Vagina (tissue), 2 donors: ENCODE measurements at regions not wholly inside any gene's neighbourhood (a gene's known extent, or its start where the extent isn't known, plus 50 kb on each side); places are given as distances from the start of the nearest gene placed in this dataset.
"Not testable (repeated sequence)": the region's sequence is repeated elsewhere in the genome, so short reads cannot be mapped to it uniquely, and the experiment has no call there.

Experiments
- DNase-seq, 2 donors: peaks; one replicate each; pipeline ENCODE4 v3.0.0-alpha.2; 2017; ENCODE audit errors: extremely low spot score in 2 of 2
- H3K27ac ChIP-seq: fragments of 200-600 bp; sonication (generic); one replicate; pipeline ENCODE4 v1.5.1; 2019
- H3K27me3 ChIP-seq: fragments of 200-600 bp; sonication (generic); one replicate; pipeline ENCODE4 v1.5.1; 2019
- H3K36me3 ChIP-seq, 2 donors: fragments of 200-600 bp; sonication (generic); one replicate each; pipeline ENCODE4 v1.5.1; 2017 to 2019
- H3K4me1 ChIP-seq: fragments of 200-600 bp; sonication (generic); one replicate; pipeline ENCODE4 v1.5.1; 2019
- H3K4me3 ChIP-seq, 2 donors: fragments of 200-600 bp; sonication (generic); 1 replicate in 1 of 2; 2 replicates in 1 of 2; pipeline ENCODE4 v1.5.1; 2016 to 2019
- H3K9me3 ChIP-seq: fragments of 200-600 bp; sonication (generic); one replicate; pipeline ENCODE4 v1.5.1; 2019
- POLR2A ChIP-seq, 2 donors: fragments of 450-650 bp; IDR thresholded peaks; one replicate each; pipeline ENCODE4 v1.6.1; 2017; ENCODE audit warnings: antibody characterized with exemption in 2 of 2, mild to moderate bottlenecking in 2 of 2, moderate library complexity in 2 of 2
- POLR2AphosphoS5 ChIP-seq, 2 donors: sonication (generic); formaldehyde crosslinking; IDR thresholded peaks; one replicate each; pipeline ENCODE4 v1.9.0; 2017; ENCODE audit warnings: antibody characterized with exemption in 2 of 2, mild to moderate bottlenecking in 2 of 2, low read depth in 1 of 2; ENCODE audit not compliant: insufficient read depth in 1 of 2
- intact Hi-C: fragments of 100-400 bp; cut with DNase I; formaldehyde crosslinking; loops from one replicate; pipeline ENCODE4 v1.15.1; 2023
- TF ChIP-seq, protein P1 (sequence below), 3 experiments: fragments of 450-650 bp in 2 of 3; fragments of 200-600 bp in 1 of 3; sonication (generic) in 1 of 3; IDR thresholded peaks; one replicate each; pipeline ENCODE4 v1.5.1; 2017 to 2019; ENCODE audit warnings: antibody characterized with exemption in 3 of 3, mild to moderate bottlenecking in 2 of 3, moderate library complexity in 2 of 3

DNA sequence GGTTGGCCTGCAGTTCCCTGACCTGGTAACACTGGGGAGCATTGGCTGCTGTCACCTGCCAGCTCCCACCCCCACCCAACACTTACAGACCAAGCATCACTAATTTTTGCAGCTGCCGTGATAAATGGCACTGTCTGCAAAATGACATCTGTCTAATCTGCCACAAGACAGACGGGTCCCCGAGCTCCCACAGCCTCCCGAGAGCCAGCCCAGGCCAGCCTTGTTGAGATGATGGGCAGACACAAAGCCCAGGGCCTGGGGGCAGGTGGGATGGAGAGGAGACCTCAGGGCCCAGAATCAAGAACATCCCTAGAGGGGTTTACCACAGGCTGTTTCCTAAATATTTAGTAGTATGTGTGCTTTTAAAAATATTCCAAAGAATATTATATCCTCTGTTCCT lies 203.4 kb downstream of the TBC1D2B start:
- no peak overlapping the region for H3K4me3 ChIP-seq
- no peaks in the 10 kb centered on the region for H3K27me3 ChIP-seq
- H3K4me1 ChIP-seq: no peaks in the 10 kb centered on the region
- H3K9me3 ChIP-seq: no peaks in the 10 kb centered on the region
- no peaks in the 10 kb centered on the region for H3K36me3 ChIP-seq
- H3K27ac ChIP-seq: no peak overlapping the region
- TF ChIP-seq, protein P1, sequence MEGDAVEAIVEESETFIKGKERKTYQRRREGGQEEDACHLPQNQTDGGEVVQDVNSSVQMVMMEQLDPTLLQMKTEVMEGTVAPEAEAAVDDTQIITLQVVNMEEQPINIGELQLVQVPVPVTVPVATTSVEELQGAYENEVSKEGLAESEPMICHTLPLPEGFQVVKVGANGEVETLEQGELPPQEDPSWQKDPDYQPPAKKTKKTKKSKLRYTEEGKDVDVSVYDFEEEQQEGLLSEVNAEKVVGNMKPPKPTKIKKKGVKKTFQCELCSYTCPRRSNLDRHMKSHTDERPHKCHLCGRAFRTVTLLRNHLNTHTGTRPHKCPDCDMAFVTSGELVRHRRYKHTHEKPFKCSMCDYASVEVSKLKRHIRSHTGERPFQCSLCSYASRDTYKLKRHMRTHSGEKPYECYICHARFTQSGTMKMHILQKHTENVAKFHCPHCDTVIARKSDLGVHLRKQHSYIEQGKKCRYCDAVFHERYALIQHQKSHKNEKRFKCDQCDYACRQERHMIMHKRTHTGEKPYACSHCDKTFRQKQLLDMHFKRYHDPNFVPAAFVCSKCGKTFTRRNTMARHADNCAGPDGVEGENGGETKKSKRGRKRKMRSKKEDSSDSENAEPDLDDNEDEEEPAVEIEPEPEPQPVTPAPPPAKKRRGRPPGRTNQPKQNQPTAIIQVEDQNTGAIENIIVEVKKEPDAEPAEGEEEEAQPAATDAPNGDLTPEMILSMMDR (IDR thresholded peaks at IDR 0.05): no peak
- TF ChIP-seq POLR2AphosphoS5 (IDR thresholded peaks at IDR 0.05; ENCODE audit: insufficient read depth in 1 of 2, low read depth in 1 of 2) (no peak), POLR2A (IDR thresholded peaks at IDR 0.05) (no peak)
- DNase-seq: no peak
- intact Hi-C loops: no loop called here

DNA sequence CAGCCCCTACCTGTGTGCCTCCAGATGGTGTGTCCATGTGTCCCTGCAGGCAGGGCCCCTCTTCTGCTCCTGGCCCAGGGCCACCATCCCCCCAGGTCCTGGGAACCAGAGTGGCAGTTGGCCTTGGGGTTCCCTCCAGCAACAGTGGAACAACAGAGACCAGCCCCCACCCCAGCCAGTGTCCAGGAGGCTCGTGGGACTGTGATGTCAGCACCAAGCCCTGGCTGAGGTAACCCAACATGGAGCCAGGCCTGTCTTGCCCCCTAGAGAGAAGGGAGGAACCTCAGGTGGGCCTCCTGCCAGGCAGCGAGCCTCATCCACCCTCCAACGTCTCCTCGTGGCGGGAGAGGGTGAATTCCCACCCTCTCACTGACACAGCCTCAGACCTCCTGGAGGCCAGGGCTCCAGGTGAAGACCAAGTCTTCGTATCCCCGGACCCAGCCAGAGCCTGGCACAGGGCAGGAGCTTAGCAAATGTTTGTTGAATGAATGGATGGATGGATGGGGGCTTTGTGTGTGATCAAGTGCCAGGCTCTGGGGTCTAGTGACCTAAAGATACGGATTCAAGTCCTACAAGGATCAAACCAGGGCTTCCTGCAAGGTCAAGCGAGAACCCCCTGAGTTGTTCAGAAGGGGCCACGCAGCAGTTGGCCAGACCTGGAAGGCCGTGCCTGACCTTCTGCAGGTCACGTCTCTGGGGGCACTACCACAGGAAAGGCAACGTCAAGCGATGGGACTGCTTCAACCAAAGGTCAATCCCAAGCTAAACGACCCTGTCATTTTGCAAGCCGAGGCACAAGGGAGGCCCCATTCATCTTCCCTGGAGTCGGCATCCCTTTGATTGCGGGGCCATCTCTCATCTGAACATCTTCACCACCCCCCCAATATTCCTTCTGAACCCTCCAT lies 204.7 kb downstream of the TBC1D2B start:
- H3K27me3 ChIP-seq, intact Hi-C loops, H3K4me3 ChIP-seq: not testable (repeated sequence)

GRCh38 chr15:77871852-77872371 lies 205.6 kb downstream of the TBC1D2B start:
- no peaks in the 10 kb centered on the region for H3K4me1 ChIP-seq
- intact Hi-C loops: no loop called here
- H3K9me3 ChIP-seq: no peaks in the 10 kb centered on the region
- DNase-seq: no peak
- no peak overlapping the region for H3K4me3 ChIP-seq
- no peak overlapping the region for H3K27ac ChIP-seq
- H3K36me3 ChIP-seq: no peaks in the 10 kb centered on the region
- H3K27me3 ChIP-seq: no peaks in the 10 kb centered on the region
- TF ChIP-seq POLR2A (IDR thresholded peaks at IDR 0.05) (no peak), POLR2AphosphoS5 (IDR thresholded peaks at IDR 0.05; ENCODE audit: insufficient read depth in 1 of 2, low read depth in 1 of 2) (no peak)
- TF ChIP-seq, protein P1 (IDR thresholded peaks at IDR 0.05): no peak

More for the DNA sequence above, 204.7 kb downstream of the TBC1D2B start:
- DNase-seq, H3K9me3 ChIP-seq, H3K36me3 ChIP-seq, H3K4me1 ChIP-seq, H3K27ac ChIP-seq: not testable (repeated sequence)

- intact Hi-C loops: no loop called here
These were observed 207.1 kb downstream of the TBC1D2B start for GRCh38 chr15:77870195-77871065.

More at GRCh38 chr15:77870195-77871065, 207.1 kb downstream of the TBC1D2B start:
- DNase-seq: no peak
- Histone ChIP-seq H3K4me1 (no peaks in the 10 kb centered on the region), H3K27me3 (no peaks in the 10 kb centered on the region), H3K4me3 (no peak overlapping the region), H3K27ac (no peak overlapping the region), H3K36me3 (no peaks in the 10 kb centered on the region), H3K9me3 (no peaks in the 10 kb centered on the region)
- TF ChIP-seq POLR2AphosphoS5 (IDR thresholded peaks at IDR 0.05; ENCODE audit: insufficient read depth in 1 of 2, low read depth in 1 of 2): no peak
- TF ChIP-seq POLR2A (IDR thresholded peaks at IDR 0.05): no peak
- TF ChIP-seq, protein P1 (IDR thresholded peaks at IDR 0.05): peak; percentile 31 to 71 (median 43)
